IMR-90 (cell line): ENCODE measurements at regions not wholly inside any gene's neighbourhood (a gene's known extent, or its start where the extent isn't known, plus 50 kb on each side); places are given as distances from the start of the nearest gene placed in this dataset.

Experiments
- RFX5 ChIP-seq: IDR thresholded peaks from 2 replicates; pipeline ENCODE4 v1.8.0; 2012; ENCODE audit warnings: low read depth, mild to moderate bottlenecking, low read length, moderate library complexity
- TF ChIP-seq, protein P1 (sequence below): conservative IDR thresholded peaks from 2 replicates; pipeline ENCODE4 v1.5.1; 2012; ENCODE audit warnings: mild to moderate bottlenecking, low read depth, low read length, improper control_type of control experiment

GRCh38 chr6:51209651-51210050 is 391.0 kb downstream of the TFAP2B start:
- TF ChIP-seq, protein P1, sequence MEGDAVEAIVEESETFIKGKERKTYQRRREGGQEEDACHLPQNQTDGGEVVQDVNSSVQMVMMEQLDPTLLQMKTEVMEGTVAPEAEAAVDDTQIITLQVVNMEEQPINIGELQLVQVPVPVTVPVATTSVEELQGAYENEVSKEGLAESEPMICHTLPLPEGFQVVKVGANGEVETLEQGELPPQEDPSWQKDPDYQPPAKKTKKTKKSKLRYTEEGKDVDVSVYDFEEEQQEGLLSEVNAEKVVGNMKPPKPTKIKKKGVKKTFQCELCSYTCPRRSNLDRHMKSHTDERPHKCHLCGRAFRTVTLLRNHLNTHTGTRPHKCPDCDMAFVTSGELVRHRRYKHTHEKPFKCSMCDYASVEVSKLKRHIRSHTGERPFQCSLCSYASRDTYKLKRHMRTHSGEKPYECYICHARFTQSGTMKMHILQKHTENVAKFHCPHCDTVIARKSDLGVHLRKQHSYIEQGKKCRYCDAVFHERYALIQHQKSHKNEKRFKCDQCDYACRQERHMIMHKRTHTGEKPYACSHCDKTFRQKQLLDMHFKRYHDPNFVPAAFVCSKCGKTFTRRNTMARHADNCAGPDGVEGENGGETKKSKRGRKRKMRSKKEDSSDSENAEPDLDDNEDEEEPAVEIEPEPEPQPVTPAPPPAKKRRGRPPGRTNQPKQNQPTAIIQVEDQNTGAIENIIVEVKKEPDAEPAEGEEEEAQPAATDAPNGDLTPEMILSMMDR = no peak
- no peak for TF ChIP-seq RFX5
